ENCODE measurements at regions not wholly inside any gene's neighbourhood (a gene's known extent, or its start where the extent isn't known, plus 50 kb on each side); places are given as distances from the start of the nearest gene placed in this dataset.

GRCh38 chr3:117181222-117181621 is 471.6 kb downstream of the TUSC7 start:
- in situ Hi-C loops (cut with HindIII; ENCODE audit: low pct_unique_long_range_greater_than_20kb, low sequenced_read_pairs) = no loop called here
- DNase-seq (ENCODE audit: low read depth) = no peak

- DNase-seq (ENCODE audit: low read depth) = no peak
- in situ Hi-C loops (cut with HindIII; ENCODE audit: low pct_unique_long_range_greater_than_20kb, low sequenced_read_pairs) = no loop called here
Measured at GRCh38 chr3:117184574-117184973, 475.0 kb downstream of the TUSC7 start.

- in situ Hi-C loops (cut with HindIII; ENCODE audit: low pct_unique_long_range_greater_than_20kb, low sequenced_read_pairs) = no loop called here
- no peak for DNase-seq (ENCODE audit: low read depth)
Measured at GRCh38 chr3:117191245-117191644, 481.7 kb downstream of the TUSC7 start.

- in situ Hi-C loops (cut with HindIII; ENCODE audit: low pct_unique_long_range_greater_than_20kb, low sequenced_read_pairs) = no loop called here
- DNase-seq (ENCODE audit: low read depth) = peak; percentile 74
Measured at GRCh38 chr3:117192888-117193287, 483.3 kb downstream of the TUSC7 start.

GRCh38 chr3:117193390-117193789 is 483.8 kb downstream of the TUSC7 start:
- in situ Hi-C loops (cut with HindIII; ENCODE audit: low pct_unique_long_range_greater_than_20kb, low sequenced_read_pairs) = no loop called here
- no peak for DNase-seq (ENCODE audit: low read depth)

- no peak for DNase-seq (ENCODE audit: low read depth)
- in situ Hi-C loops (cut with HindIII; ENCODE audit: low pct_unique_long_range_greater_than_20kb, low sequenced_read_pairs) = no loop called here
Measured at GRCh38 chr3:117195034-117195433, 485.5 kb downstream of the TUSC7 start.

GRCh38 chr3:117200962-117201361 is 491.4 kb downstream of the TUSC7 start:
- in situ Hi-C loops (cut with HindIII; ENCODE audit: low pct_unique_long_range_greater_than_20kb, low sequenced_read_pairs) = no loop called here
- no peak for DNase-seq (ENCODE audit: low read depth)

GRCh38 chr3:117201901-117202774 is 492.6 kb downstream of the TUSC7 start:
- in situ Hi-C loops (cut with HindIII; ENCODE audit: low pct_unique_long_range_greater_than_20kb, low sequenced_read_pairs) = no loop called here
- no peak for DNase-seq (ENCODE audit: low read depth)

- DNase-seq (ENCODE audit: low read depth) = peak; percentile 71
- in situ Hi-C loops (cut with HindIII; ENCODE audit: low pct_unique_long_range_greater_than_20kb, low sequenced_read_pairs) = no loop called here
Measured at GRCh38 chr3:117217355-117217754, 507.8 kb downstream of the TUSC7 start.

- no peak for DNase-seq (ENCODE audit: low read depth)
- in situ Hi-C loops (cut with HindIII; ENCODE audit: low pct_unique_long_range_greater_than_20kb, low sequenced_read_pairs) = no loop called here
Measured at GRCh38 chr3:117217760-117218316, 508.3 kb downstream of the TUSC7 start.

- in situ Hi-C loops (cut with HindIII; ENCODE audit: low pct_unique_long_range_greater_than_20kb, low sequenced_read_pairs) = no loop called here
- DNase-seq (ENCODE audit: low read depth) = peak; percentile 18
Measured at GRCh38 chr3:117218641-117219048, 509.1 kb downstream of the TUSC7 start.

GRCh38 chr3:117219296-117219695 is 509.7 kb downstream of the TUSC7 start:
- no peak for DNase-seq (ENCODE audit: low read depth)
- in situ Hi-C loops (cut with HindIII; ENCODE audit: low pct_unique_long_range_greater_than_20kb, low sequenced_read_pairs) = no loop called here

GRCh38 chr3:117226932-117227331 is 517.4 kb downstream of the TUSC7 start:
- DNase-seq (ENCODE audit: low read depth) = no peak
- in situ Hi-C loops (cut with HindIII; ENCODE audit: low pct_unique_long_range_greater_than_20kb, low sequenced_read_pairs) = no loop called here

GRCh38 chr3:117228466-117228865 is 518.9 kb downstream of the TUSC7 start:
- no peak for DNase-seq (ENCODE audit: low read depth)
- in situ Hi-C loops (cut with HindIII; ENCODE audit: low pct_unique_long_range_greater_than_20kb, low sequenced_read_pairs) = no loop called here

GRCh38 chr3:117230924-117231323 is 521.3 kb downstream of the TUSC7 start:
- DNase-seq (ENCODE audit: low read depth) = no peak
- in situ Hi-C loops (cut with HindIII; ENCODE audit: low pct_unique_long_range_greater_than_20kb, low sequenced_read_pairs) = no loop called here

- in situ Hi-C loops (cut with HindIII; ENCODE audit: low pct_unique_long_range_greater_than_20kb, low sequenced_read_pairs) = no loop called here
- no peak for DNase-seq (ENCODE audit: low read depth)
Measured at GRCh38 chr3:117234331-117234730, 524.8 kb downstream of the TUSC7 start.

- in situ Hi-C loops (cut with HindIII; ENCODE audit: low pct_unique_long_range_greater_than_20kb, low sequenced_read_pairs) = no loop called here
- no peak for DNase-seq (ENCODE audit: low read depth)
Measured at GRCh38 chr3:117235304-117235703, 525.7 kb downstream of the TUSC7 start.

GRCh38 chr3:117238806-117239205 is 529.2 kb downstream of the TUSC7 start:
- DNase-seq (ENCODE audit: low read depth) = no peak
- in situ Hi-C loops (cut with HindIII; ENCODE audit: low pct_unique_long_range_greater_than_20kb, low sequenced_read_pairs) = no loop called here

GRCh38 chr3:117243657-117244056 is 534.1 kb downstream of the TUSC7 start:
- no peak for DNase-seq (ENCODE audit: low read depth)
- in situ Hi-C loops (cut with HindIII; ENCODE audit: low pct_unique_long_range_greater_than_20kb, low sequenced_read_pairs) = no loop called here
